ENCODE measurements at regions not wholly inside any gene's neighbourhood (a gene's known extent, or its start where the extent isn't known, plus 50 kb on each side); places are given as distances from the start of the nearest gene placed in this dataset.

DNA sequence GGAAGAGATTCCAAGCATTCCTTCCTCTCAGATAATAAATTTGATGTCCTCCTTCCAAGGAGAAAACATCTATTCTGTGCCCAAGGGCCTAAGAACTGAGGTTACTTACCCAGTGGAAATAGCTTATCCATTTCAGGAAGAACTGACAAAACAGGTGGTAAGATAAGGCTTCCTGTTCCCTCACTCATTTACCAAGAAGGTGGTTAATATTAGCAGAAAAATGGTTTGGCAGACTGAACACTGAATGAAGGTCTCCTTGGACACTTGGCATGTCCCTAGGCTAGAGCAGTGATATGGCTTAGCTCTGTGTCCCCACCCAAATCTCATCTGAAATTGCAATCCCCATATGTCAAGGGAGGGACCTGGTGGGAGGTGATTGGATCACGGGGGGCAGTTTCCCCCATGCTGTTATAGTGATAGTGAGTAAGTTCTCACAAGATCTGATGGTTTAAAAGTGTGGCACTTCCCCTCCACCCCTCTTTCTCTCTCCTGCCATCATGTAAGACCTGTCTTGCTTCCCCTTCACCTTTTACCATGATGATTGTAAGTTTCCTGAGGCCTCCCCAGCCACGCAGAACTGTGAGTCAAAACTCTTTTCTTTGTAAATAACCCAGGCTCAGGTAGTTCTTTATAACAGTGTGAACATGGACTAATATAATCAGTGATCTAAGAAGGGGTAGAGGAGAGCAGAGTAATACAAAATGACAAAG is 127.4 kb downstream of the ST8SIA2 start:
- H3K27me3 ChIP-seq (replicated peaks; ENCODE audit: control insufficient read depth, insufficient read depth, low read length), result no peaks in the 10 kb centered on the region
- Mint-ChIP-seq H3K27ac (ENCODE audit: unreplicated experiment) (no peak overlapping the region), H3K4me1 (ENCODE audit: low read depth, unreplicated experiment) (peaks cover 9% of the 10 kb centered on the region), H3K9me3 (ENCODE audit: unreplicated experiment) (no peaks in the 10 kb centered on the region), H3K27me3 (ENCODE audit: insufficient read depth, unreplicated experiment) (no peaks in the 10 kb centered on the region), H3K4me3 (ENCODE audit: unreplicated experiment) (no peak overlapping the region), H3K36me3 (ENCODE audit: insufficient read depth, unreplicated experiment) (no peaks in the 10 kb centered on the region)
- H3K4me1 ChIP-seq, result no peaks in the 10 kb centered on the region
- no TSS peak for BruUV-seq (replicated peaks)
- ChIA-PET CTCF (interaction anchor here (0.7 to 2.1 kb wide), 7 partner anchors 15 to 194 kb away, joined by 3 to 31 read pairs (median 3); no protein-coding TSS in a partner anchor), POLR2A (interaction anchor here (0.5 to 1.0 kb wide), 2 partner anchors 11 to 41 kb away, joined by 3 to 4 read pairs; no protein-coding TSS in a partner anchor)
- no peaks in the 10 kb centered on the region for H3K36me3 ChIP-seq (ENCODE audit: control insufficient read depth, insufficient read depth, low read length)
- TF ChIP-seq, protein P1, sequence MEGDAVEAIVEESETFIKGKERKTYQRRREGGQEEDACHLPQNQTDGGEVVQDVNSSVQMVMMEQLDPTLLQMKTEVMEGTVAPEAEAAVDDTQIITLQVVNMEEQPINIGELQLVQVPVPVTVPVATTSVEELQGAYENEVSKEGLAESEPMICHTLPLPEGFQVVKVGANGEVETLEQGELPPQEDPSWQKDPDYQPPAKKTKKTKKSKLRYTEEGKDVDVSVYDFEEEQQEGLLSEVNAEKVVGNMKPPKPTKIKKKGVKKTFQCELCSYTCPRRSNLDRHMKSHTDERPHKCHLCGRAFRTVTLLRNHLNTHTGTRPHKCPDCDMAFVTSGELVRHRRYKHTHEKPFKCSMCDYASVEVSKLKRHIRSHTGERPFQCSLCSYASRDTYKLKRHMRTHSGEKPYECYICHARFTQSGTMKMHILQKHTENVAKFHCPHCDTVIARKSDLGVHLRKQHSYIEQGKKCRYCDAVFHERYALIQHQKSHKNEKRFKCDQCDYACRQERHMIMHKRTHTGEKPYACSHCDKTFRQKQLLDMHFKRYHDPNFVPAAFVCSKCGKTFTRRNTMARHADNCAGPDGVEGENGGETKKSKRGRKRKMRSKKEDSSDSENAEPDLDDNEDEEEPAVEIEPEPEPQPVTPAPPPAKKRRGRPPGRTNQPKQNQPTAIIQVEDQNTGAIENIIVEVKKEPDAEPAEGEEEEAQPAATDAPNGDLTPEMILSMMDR (IDR thresholded peaks at IDR 0.05; ENCODE audit: insufficient read depth in 1 of 2, low read depth in 1 of 2, low read length in 1 of 2, severe bottlenecking in 1 of 2, unreplicated experiment in 1 of 2), result no peak
- DNase-seq, result no peak
- intact Hi-C loops (cut with micrococcal nuclease; ENCODE audit: unreplicated experiment), result loop anchor here (1.0 to 5.0 kb wide), 3 partner anchors 96 to 193 kb away; no protein-coding TSS in a partner anchor
- H3K9me3 ChIP-seq, result 0 out of 2 replicates have a peak, but pooled peaks cover 5% of the 10 kb centered on the region
- no peak overlapping the region for H3K4me3 ChIP-seq (ENCODE audit: low read depth, low read length)

DNA sequence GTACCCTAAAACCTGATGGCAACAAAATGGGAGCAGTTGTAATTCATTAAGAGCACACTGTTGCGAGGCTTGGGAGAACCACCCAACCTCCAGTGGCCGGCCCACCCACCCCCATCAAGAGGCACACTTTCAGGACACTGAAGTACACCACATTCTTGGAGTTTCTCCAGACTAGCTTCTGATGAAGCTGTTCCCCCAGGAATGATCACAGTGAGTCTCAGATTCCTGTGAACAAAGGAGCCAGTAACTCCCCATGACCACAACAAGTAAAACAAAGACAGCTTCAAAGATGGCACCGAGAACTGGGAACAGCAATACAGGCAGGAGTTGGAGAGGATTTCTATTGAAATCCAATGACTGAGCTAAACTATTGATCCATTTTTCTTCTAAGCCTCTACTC is 126.0 kb downstream of the ST8SIA2 start:
- peaks cover 9% of the 10 kb centered on the region for H3K4me1 Mint-ChIP-seq (ENCODE audit: low read depth, unreplicated experiment)
- H3K4me3 Mint-ChIP-seq (ENCODE audit: unreplicated experiment), result no peak overlapping the region
- no peaks in the 10 kb centered on the region for H3K36me3 Mint-ChIP-seq (ENCODE audit: insufficient read depth, unreplicated experiment)
- Histone ChIP-seq H3K9me3 (0 out of 2 replicates have a peak, but pooled peaks cover 5% of the 10 kb centered on the region), H3K4me3 (ENCODE audit: low read depth, low read length) (no peak overlapping the region), H3K4me1 (no peaks in the 10 kb centered on the region), H3K27me3 (replicated peaks; ENCODE audit: control insufficient read depth, insufficient read depth, low read length) (no peaks in the 10 kb centered on the region), H3K36me3 (ENCODE audit: control insufficient read depth, insufficient read depth, low read length) (no peaks in the 10 kb centered on the region)
- H3K27ac Mint-ChIP-seq (ENCODE audit: unreplicated experiment), result no peak overlapping the region
- CTCF ChIA-PET, result interaction anchor here (0.6 kb wide), 1 partner anchor 499 kb away, joined by 3 read pairs; no protein-coding TSS in a partner anchor
- POLR2A ChIA-PET, result no interaction called here
- no peaks in the 10 kb centered on the region for H3K9me3 Mint-ChIP-seq (ENCODE audit: unreplicated experiment)
- no TSS peak for BruUV-seq (replicated peaks)
- no peaks in the 10 kb centered on the region for H3K27me3 Mint-ChIP-seq (ENCODE audit: insufficient read depth, unreplicated experiment)
- DNase-seq, result no peak
- TF ChIP-seq, protein P1 (IDR thresholded peaks at IDR 0.05; ENCODE audit: insufficient read depth in 1 of 2, low read depth in 1 of 2, low read length in 1 of 2, severe bottlenecking in 1 of 2, unreplicated experiment in 1 of 2), result no peak
- intact Hi-C loops (cut with micrococcal nuclease; ENCODE audit: unreplicated experiment), result loop anchor here (5.0 kb wide), 1 partner anchor 98 kb away; no protein-coding TSS in a partner anchor
